ENCODE measurements at regions not wholly inside any gene's neighbourhood (a gene's known extent, or its start where the extent isn't known, plus 50 kb on each side); places are given as distances from the start of the nearest gene placed in this dataset.

GRCh38 chr6:93592417-93592816, 173.1 kb upstream of the EPHA7 start:
- TF ChIP-seq JUNB (CRISPR knock-in tag; IDR thresholded peaks at IDR 0.05; ENCODE audit: borderline replicate concordance): no peak
- no peak for TF ChIP-seq RFX5 (IDR thresholded peaks at IDR 0.05; ENCODE audit: low read depth, low read length)
- TF ChIP-seq CEBPB (IDR thresholded peaks at IDR 0.05; ENCODE audit: borderline replicate concordance, low read depth, low read length): no peak

Data from HepG2 (cell line).